Calu3 (cell line): ENCODE measurements at regions not wholly inside any gene's neighbourhood (a gene's known extent, or its start where the extent isn't known, plus 50 kb on each side); places are given as distances from the start of the nearest gene placed in this dataset.

ENCODE experiments used
- BruUV-seq: library from RNA; stranded (reverse); fragments of 400-500 nt; replicated peaks from 2 replicates; lab custom pipeline; 2021; lab: Mats Ljungman, UMichigan
- CTCF ChIA-PET: fragments of 300-600 bp; sonication (Branson Sonifier 250); formaldehyde crosslinking; loops from one replicate; lab custom pipeline; 2022; ENCODE audit warnings: antibody characterized with exemption; lab: Charles Lee
- DNase-seq: peaks from one replicate; pipeline ENCODE4 v3.0.0; 2022
- H3K27ac Mint-ChIP-seq: one replicate; pipeline ENCODE4 v1.8.0; 2022; ENCODE audit warnings: mixed read lengths; ENCODE audit not compliant: unreplicated experiment
- H3K27me3 Mint-ChIP-seq: one replicate; pipeline ENCODE4 v1.8.0; 2022; ENCODE audit warnings: mixed read lengths; ENCODE audit not compliant: unreplicated experiment
- H3K36me3 Mint-ChIP-seq: one replicate; pipeline ENCODE4 v1.8.0; 2022; ENCODE audit warnings: mild to moderate bottlenecking, moderate library complexity, mixed read lengths; ENCODE audit not compliant: insufficient read depth, unreplicated experiment
- H3K4me1 Mint-ChIP-seq: one replicate; pipeline ENCODE4 v1.8.0; 2022; ENCODE audit warnings: mild to moderate bottlenecking, low read depth, mixed read lengths; ENCODE audit not compliant: unreplicated experiment
- H3K4me3 Mint-ChIP-seq: one replicate; pipeline ENCODE4 v1.8.0; 2022; ENCODE audit warnings: mild to moderate bottlenecking, low read depth, moderate library complexity, mixed read lengths; ENCODE audit not compliant: unreplicated experiment
- H3K9me3 Mint-ChIP-seq: one replicate; pipeline ENCODE4 v1.8.0; 2022; ENCODE audit warnings: low read depth, mixed read lengths; ENCODE audit not compliant: unreplicated experiment
- intact Hi-C: fragments of 100-400 bp; cut with micrococcal nuclease; formaldehyde crosslinking; loops from one replicate; pipeline ENCODE4 v1.10.0; 2022; ENCODE audit not compliant: unreplicated experiment
- TF ChIP-seq, protein P1 (sequence below): fragments of 200-600 bp; IDR thresholded peaks from one replicate; pipeline ENCODE4 v1.8.0; 2022; ENCODE audit warnings: antibody characterized with exemption; ENCODE audit not compliant: unreplicated experiment

DNA sequence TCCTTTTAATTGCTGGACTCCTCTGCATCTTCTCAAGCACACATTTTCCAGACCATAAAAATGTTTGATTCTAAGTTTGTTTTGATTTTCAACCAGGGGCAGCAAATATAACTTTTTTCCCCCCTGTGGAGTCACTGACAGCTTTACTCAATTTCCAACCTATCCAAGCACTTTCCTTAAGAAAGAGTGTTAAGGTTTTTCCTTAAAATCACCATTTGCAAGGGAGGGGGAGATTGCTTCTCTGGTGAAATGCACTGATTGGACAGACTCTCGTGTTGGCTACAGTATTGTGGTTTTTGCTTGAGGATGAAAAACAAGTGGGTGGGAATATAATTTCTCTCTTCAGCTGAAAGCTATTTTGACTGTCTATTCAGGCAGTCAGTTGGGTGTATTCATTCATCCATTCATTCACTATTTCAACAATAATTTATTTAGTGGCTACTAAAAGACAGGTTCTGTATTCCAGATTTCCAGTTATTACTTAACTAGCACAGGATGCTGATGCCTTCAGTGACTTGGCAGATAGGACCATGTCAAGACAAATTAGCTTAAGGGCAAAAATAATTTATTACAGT lies 146.3 kb downstream of the BAMBI start:
- intact Hi-C loops = no loop called here
- Mint-ChIP-seq H3K27me3 (no peaks in the 10 kb centered on the region), H3K4me3 (no peak overlapping the region), H3K36me3 (no peaks in the 10 kb centered on the region), H3K9me3 (no peaks in the 10 kb centered on the region), H3K27ac (no peak overlapping the region), H3K4me1 (peaks cover 6% of the 10 kb centered on the region)
- CTCF ChIA-PET = no interaction called here
- no peak for DNase-seq
- no TSS peak for BruUV-seq
- TF ChIP-seq, protein P1, sequence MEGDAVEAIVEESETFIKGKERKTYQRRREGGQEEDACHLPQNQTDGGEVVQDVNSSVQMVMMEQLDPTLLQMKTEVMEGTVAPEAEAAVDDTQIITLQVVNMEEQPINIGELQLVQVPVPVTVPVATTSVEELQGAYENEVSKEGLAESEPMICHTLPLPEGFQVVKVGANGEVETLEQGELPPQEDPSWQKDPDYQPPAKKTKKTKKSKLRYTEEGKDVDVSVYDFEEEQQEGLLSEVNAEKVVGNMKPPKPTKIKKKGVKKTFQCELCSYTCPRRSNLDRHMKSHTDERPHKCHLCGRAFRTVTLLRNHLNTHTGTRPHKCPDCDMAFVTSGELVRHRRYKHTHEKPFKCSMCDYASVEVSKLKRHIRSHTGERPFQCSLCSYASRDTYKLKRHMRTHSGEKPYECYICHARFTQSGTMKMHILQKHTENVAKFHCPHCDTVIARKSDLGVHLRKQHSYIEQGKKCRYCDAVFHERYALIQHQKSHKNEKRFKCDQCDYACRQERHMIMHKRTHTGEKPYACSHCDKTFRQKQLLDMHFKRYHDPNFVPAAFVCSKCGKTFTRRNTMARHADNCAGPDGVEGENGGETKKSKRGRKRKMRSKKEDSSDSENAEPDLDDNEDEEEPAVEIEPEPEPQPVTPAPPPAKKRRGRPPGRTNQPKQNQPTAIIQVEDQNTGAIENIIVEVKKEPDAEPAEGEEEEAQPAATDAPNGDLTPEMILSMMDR = no peak

DNA sequence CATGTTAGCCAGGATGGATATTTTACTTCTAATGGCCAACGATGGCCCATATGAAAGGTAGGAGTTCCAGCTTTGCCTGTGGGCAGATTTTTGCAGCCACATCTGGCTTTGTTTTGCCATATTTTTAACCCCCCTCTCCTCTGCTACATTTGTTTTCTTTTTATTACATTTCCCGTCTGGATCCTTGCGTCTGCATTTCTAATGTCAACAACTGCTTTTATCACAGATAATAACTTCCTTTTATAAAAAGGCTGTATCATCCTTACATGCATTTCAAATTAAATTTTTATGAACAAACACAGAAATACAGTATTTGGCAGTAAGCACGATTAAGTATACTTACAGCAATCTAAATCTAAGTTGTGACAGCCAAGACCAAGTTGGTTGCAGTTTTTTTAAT lies 156.0 kb downstream of the BAMBI start:
- Mint-ChIP-seq H3K27ac (no peak overlapping the region), H3K4me3 (no peak overlapping the region), H3K4me1 (no peaks in the 10 kb centered on the region), H3K36me3 (no peaks in the 10 kb centered on the region), H3K27me3 (no peaks in the 10 kb centered on the region), H3K9me3 (peaks cover 3% of the 10 kb centered on the region)
- DNase-seq = no peak
- CTCF ChIA-PET = no interaction called here
- TF ChIP-seq, protein P1 = no peak
- no TSS peak for BruUV-seq
- intact Hi-C loops = no loop called here

DNA sequence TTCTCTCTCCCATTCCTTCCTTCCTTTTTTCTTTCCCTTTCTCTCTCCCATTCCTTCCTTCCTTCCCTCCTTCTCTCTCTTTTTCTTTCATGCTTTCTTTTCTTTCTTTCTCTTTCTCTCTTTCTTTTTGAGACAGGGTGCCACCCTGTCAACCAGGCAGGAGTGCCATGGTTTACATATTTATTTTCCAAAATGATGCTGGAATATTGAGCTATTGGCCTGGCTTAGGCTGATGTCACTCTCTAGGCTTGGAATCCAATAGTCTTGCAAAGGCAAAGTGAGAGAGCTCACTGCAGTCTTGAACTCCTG lies 159.1 kb downstream of the BAMBI start:
- BruUV-seq = no TSS peak
- no peaks in the 10 kb centered on the region for H3K27me3 Mint-ChIP-seq
- H3K27ac Mint-ChIP-seq = no peak overlapping the region
- CTCF ChIA-PET = no interaction called here
- H3K4me1 Mint-ChIP-seq = peaks cover 12% of the 10 kb centered on the region
- no peak for DNase-seq
- no peak overlapping the region for H3K4me3 Mint-ChIP-seq
- H3K36me3 Mint-ChIP-seq = no peaks in the 10 kb centered on the region
- H3K9me3 Mint-ChIP-seq = peaks cover 3% of the 10 kb centered on the region
- TF ChIP-seq, protein P1 = no peak
- intact Hi-C loops = no loop called here

DNA sequence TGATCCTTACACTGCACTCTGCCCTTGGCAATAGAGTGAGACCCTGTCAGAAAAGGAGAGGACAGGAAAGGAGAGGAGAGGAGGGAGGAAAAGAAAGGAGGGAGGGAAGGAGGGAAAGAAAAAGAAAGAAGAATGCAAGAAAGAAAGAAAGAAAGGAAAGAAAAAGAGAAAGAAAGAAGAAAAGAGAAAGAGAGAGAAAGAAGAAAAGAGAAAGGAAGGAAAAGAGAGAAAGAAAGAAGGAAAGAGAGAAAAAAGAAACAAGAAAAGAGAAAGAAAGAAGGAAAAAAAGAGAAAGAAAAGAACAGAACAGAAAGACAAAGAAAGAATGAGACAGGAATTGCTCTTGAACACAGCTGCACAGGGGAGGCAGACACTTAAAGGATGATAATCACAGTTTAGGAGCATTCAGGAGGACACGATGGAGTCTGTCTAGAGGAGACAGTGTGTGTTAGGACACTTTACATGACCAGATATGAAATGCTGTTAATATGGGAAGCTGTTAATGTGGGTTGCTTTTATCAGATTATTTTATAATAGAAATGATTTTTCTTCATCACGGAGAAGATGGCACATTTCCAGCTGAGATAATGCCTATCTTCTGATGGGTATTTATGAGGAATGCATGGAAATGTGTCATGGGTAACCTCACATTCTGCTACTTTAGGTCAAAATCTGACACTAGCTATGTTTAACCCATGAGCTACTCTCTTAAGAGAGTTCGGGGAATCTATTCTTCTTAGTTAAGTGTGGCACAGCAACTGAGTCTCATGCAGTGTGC lies 160.5 kb downstream of the BAMBI start:
- Mint-ChIP-seq H3K4me3 (no peak overlapping the region), H3K4me1 (peaks cover 12% of the 10 kb centered on the region), H3K27me3 (no peaks in the 10 kb centered on the region), H3K9me3 (peaks cover 3% of the 10 kb centered on the region), H3K36me3 (no peaks in the 10 kb centered on the region), H3K27ac (no peak overlapping the region)
- DNase-seq = no peak
- CTCF ChIA-PET = no interaction called here
- intact Hi-C loops = no loop called here
- no TSS peak for BruUV-seq
- TF ChIP-seq, protein P1 = no peak
